ENCODE measurements at regions not wholly inside any gene's neighbourhood (a gene's known extent, or its start where the extent isn't known, plus 50 kb on each side); places are given as distances from the start of the nearest gene placed in this dataset.

- Histone ChIP-seq H3K9ac (ENCODE audit: low read depth in 2 of 2, low read length in 2 of 2) (no peak overlapping the region), H3K27ac (no peak overlapping the region), H3K4me3 (no peak overlapping the region), H3K4me1 (no peaks in the 10 kb centered on the region), H3K27me3 (no peaks in the 10 kb centered on the region), H3K9me3 (no peaks in the 10 kb centered on the region), H3K36me3 (no peaks in the 10 kb centered on the region)
- no peak for DNase-seq
- intact Hi-C loops (cut with DNase I), result no loop called here
- no peak for TF ChIP-seq CTCF (IDR thresholded peaks at IDR 0.05)
Observed at GRCh38 chr10:57959318-57960006, 308.2 kb downstream of the IPMK start.

- DNase-seq, result no peak
- H3K4me1 ChIP-seq, result no peaks in the 10 kb centered on the region
- intact Hi-C loops (cut with DNase I), result no loop called here
- H3K9me3 ChIP-seq, result no peaks in the 10 kb centered on the region
- no peaks in the 10 kb centered on the region for H3K36me3 ChIP-seq
- no peaks in the 10 kb centered on the region for H3K27me3 ChIP-seq
- H3K9ac ChIP-seq (ENCODE audit: low read depth in 2 of 2, low read length in 2 of 2), result no peak overlapping the region
- no peak overlapping the region for H3K27ac ChIP-seq
- TF ChIP-seq CTCF (IDR thresholded peaks at IDR 0.05), result no peak
- H3K4me3 ChIP-seq, result no peak overlapping the region
Observed at GRCh38 chr10:57955076-57955475, 312.6 kb downstream of the IPMK start.

DNA sequence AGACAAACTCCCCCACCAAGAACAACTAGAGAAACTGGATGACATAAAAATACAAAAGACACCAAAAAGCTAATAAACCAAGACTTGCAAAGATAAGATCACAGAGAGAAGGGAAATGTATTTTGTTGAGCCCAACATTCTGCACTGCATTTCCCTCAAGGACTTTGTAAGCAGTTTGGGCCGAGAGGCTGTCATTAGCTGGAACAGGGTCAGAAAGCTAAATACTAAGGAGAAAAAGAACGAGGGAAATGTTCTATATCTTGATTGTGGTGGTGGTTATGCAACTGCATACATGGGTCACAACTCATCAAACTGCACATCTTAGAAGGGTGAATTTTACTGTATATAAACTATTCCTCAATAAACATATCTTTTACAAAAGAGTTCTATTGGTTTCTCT is 315.0 kb downstream of the IPMK start:
- no peak overlapping the region for H3K9ac ChIP-seq (ENCODE audit: low read depth in 2 of 2, low read length in 2 of 2)
- H3K4me3 ChIP-seq, result no peak overlapping the region
- intact Hi-C loops (cut with DNase I), result no loop called here
- no peak for TF ChIP-seq CTCF (IDR thresholded peaks at IDR 0.05)
- no peak for DNase-seq
- H3K27ac ChIP-seq, result no peak overlapping the region
- no peaks in the 10 kb centered on the region for H3K36me3 ChIP-seq
- H3K27me3 ChIP-seq, result no peaks in the 10 kb centered on the region
- no peaks in the 10 kb centered on the region for H3K9me3 ChIP-seq
- H3K4me1 ChIP-seq, result no peaks in the 10 kb centered on the region

DNA sequence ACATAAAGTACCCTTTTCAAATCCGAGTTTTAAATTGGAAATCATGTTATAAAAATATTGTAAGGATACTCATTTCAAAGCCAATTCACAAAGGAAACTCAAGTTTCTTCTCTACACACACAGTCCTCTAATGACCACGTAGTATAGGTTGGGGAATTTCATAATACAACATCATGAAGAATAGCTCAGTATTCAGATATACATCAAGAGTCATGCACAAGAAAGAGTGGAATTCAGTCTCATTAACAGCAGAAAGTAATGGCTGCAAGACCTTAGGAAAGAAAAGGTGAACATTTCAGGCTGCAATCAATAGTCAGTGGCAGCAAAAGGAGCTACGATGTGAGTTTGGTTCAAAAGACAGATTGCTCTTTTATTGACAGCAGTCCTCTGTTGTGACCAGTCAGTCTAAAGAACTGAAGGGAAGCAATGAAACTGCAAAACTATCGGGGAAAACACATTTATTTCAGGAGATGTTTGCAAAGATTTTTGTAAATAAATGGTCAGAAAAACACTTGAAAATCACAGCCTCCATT is 317.2 kb downstream of the IPMK start:
- Histone ChIP-seq H3K27me3 (no peaks in the 10 kb centered on the region), H3K4me3 (no peak overlapping the region), H3K4me1 (no peaks in the 10 kb centered on the region), H3K27ac (no peak overlapping the region), H3K36me3 (no peaks in the 10 kb centered on the region), H3K9ac (ENCODE audit: low read depth in 2 of 2, low read length in 2 of 2) (no peak overlapping the region), H3K9me3 (no peaks in the 10 kb centered on the region)
- intact Hi-C loops (cut with DNase I), result no loop called here
- DNase-seq, result no peak
- TF ChIP-seq CTCF (IDR thresholded peaks at IDR 0.05), result no peak

GRCh38 chr10:57948796-57949195 is 318.9 kb downstream of the IPMK start:
- Histone ChIP-seq H3K9ac (ENCODE audit: low read depth in 2 of 2, low read length in 2 of 2) (no peak overlapping the region), H3K27ac (no peak overlapping the region), H3K9me3 (no peaks in the 10 kb centered on the region), H3K4me1 (no peaks in the 10 kb centered on the region), H3K27me3 (no peaks in the 10 kb centered on the region), H3K4me3 (no peak overlapping the region), H3K36me3 (no peaks in the 10 kb centered on the region)
- intact Hi-C loops (cut with DNase I), result no loop called here
- TF ChIP-seq CTCF (IDR thresholded peaks at IDR 0.05), result no peak
- no peak for DNase-seq
